ENCODE measurements at regions not wholly inside any gene's neighbourhood (a gene's known extent, or its start where the extent isn't known, plus 50 kb on each side); places are given as distances from the start of the nearest gene placed in this dataset.
"Not testable (repeated sequence)": the region's sequence is repeated elsewhere in the genome, so short reads cannot be mapped to it uniquely, and the experiment has no call there.

DNA sequence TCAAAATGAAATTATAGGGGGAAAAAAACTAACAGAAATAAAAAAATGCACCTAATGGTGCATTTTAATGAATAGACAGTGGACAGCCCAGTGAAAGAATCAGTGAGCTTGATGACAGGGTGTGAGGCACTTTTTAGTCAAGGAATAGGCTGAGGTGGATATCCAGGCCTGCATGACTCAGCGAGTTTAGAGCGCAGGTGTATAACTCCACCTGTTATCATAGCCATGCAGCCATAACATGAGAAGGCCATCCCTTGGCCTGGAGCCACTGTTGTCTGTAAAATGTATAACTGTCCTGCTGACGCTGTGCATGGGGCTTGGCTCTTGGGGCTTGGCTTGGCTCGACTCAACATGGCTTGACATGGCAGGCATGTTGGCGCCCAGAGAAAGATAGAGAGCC lies 331.5 kb upstream of the NOX3 start:
- H3K9me3 Mint-ChIP-seq, result peaks cover 12% of the 10 kb centered on the region

DNA sequence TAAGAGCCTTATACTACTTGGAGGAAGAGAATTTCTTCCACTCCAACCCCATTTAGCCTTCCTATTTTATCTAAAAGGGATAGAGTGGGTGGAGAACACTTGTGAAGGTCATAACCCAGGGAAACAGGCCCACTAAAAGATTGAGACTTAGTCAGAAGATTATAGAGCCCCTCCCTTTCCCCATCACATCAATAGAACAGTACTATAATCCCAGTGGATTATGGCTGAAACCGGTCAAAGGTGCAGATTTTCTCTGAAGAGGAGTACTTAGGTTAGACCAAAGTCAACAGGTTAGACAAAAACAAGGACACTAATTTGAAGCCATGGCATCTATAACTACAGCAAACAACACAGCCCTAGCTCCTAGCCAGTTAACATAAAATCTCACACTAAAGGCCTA lies 330.9 kb upstream of the NOX3 start:
- intact Hi-C loops (cut with micrococcal nuclease), result no loop called here
- H3K27ac Mint-ChIP-seq, result no peak overlapping the region
- no peaks in the 10 kb centered on the region for H3K27me3 Mint-ChIP-seq (ENCODE audit: low read depth)
- H3K4me1 Mint-ChIP-seq (ENCODE audit: low read depth), result no peaks in the 10 kb centered on the region
- no peak for DNase-seq (ENCODE audit: low spot score)
- H3K4me3 Mint-ChIP-seq (ENCODE audit: low read depth), result no peak overlapping the region
- peaks cover 12% of the 10 kb centered on the region for H3K9me3 Mint-ChIP-seq
- no peaks in the 10 kb centered on the region for H3K36me3 Mint-ChIP-seq (ENCODE audit: low read depth)

More for the DNA sequence above, 331.5 kb upstream of the NOX3 start:
- DNase-seq (ENCODE audit: low spot score), result no peak
- intact Hi-C loops (cut with micrococcal nuclease), result no loop called here
- no peaks in the 10 kb centered on the region for H3K27me3 Mint-ChIP-seq (ENCODE audit: low read depth)
- no peaks in the 10 kb centered on the region for H3K4me1 Mint-ChIP-seq (ENCODE audit: low read depth)
- H3K36me3 Mint-ChIP-seq (ENCODE audit: low read depth), result no peaks in the 10 kb centered on the region
- no peak overlapping the region for H3K4me3 Mint-ChIP-seq (ENCODE audit: low read depth)
- H3K27ac Mint-ChIP-seq, result no peak overlapping the region

DNA sequence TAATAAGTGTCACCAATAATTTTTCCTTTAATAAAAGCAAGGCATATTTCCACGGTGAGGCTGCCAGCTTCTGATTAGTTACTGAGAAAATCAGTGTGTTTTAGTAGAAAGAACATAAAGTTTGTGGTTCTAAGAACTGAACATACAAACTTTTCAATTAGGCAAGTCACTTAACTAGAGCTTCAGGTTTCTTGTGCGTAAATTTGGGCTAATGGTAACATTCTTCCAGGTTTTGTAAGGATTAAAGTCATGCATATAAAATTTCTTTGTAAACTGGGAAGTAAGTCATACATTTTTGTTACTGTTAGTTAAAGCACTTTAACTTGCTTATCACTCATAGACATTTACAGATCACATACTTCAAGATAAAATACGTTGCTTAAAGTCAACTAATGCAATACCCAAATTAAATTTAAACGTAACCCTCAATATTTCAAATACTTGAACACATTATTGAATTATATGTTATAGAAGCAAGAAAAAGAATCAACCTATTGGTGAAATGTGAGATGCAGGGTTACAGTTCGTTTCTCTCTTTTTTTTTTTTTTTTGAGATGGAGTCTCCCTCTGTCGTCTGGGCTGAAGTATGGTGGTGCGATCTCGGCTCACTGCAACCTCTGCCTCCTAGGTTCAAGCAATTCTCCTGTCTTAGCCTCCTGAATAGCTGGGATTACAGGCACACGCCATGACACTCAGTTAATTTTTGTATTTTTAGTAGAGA lies 327.3 kb upstream of the NOX3 start:
- Mint-ChIP-seq H3K27ac (no peak overlapping the region), H3K9me3 (no peaks in the 10 kb centered on the region), H3K4me1 (ENCODE audit: low read depth) (no peaks in the 10 kb centered on the region), H3K36me3 (ENCODE audit: low read depth) (no peaks in the 10 kb centered on the region), H3K4me3 (ENCODE audit: low read depth) (no peak overlapping the region), H3K27me3 (ENCODE audit: low read depth) (no peaks in the 10 kb centered on the region)
- no peak for DNase-seq (ENCODE audit: low spot score)
- intact Hi-C loops (cut with micrococcal nuclease), result no loop called here

DNA sequence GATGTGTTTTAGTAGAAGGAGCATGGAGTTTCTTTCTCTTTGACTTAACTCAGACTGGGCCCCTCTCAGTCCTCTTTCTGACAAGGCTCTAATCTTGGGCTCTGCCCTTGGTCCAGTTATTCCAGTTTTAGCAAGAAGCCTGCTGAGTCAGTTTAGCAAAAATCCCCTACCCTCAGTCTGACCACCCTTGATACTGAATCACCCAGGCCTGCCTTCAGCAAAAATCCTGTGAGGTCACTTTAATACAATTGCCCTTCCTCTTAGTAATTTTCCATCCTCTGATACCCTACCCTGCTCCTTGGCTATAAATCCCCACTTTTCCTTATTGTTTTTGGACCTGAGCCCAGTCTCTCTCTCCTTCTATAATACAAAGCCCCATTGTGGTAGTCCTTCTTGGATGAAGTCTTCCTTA lies 326.7 kb upstream of the NOX3 start:
- no peak overlapping the region for H3K27ac Mint-ChIP-seq
- no peaks in the 10 kb centered on the region for H3K27me3 Mint-ChIP-seq (ENCODE audit: low read depth)
- no peaks in the 10 kb centered on the region for H3K36me3 Mint-ChIP-seq (ENCODE audit: low read depth)
- H3K4me1 Mint-ChIP-seq (ENCODE audit: low read depth), result no peaks in the 10 kb centered on the region
- intact Hi-C loops (cut with micrococcal nuclease), result no loop called here
- no peaks in the 10 kb centered on the region for H3K9me3 Mint-ChIP-seq
- no peak overlapping the region for H3K4me3 Mint-ChIP-seq (ENCODE audit: low read depth)
- no peak for DNase-seq (ENCODE audit: low spot score)

DNA sequence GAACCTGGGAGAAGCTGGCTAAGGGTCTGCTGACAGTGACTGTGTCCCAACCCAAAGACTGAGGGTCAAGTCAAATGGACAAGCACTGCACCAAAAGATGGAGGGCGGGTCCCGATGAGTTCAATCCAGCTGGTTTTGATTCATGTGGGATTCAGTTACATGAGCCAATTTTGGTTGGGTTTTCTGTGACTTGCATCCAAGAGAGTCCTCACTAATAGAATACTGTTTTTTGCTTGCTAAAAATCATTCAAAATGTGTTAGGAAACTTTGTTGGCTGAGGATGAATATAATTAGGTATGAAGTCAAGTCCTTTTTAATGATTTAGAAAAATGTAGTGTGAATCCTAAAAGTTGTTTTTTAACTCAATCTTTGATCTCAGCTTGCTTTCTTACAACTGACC lies 323.8 kb upstream of the NOX3 start:
- no peaks in the 10 kb centered on the region for H3K27me3 Mint-ChIP-seq (ENCODE audit: low read depth)
- no peak overlapping the region for H3K4me3 Mint-ChIP-seq (ENCODE audit: low read depth)
- H3K9me3 Mint-ChIP-seq, result no peaks in the 10 kb centered on the region
- no peaks in the 10 kb centered on the region for H3K4me1 Mint-ChIP-seq (ENCODE audit: low read depth)
- intact Hi-C loops (cut with micrococcal nuclease), result no loop called here
- H3K27ac Mint-ChIP-seq, result no peak overlapping the region
- no peaks in the 10 kb centered on the region for H3K36me3 Mint-ChIP-seq (ENCODE audit: low read depth)
- no peak for DNase-seq (ENCODE audit: low spot score)

DNA sequence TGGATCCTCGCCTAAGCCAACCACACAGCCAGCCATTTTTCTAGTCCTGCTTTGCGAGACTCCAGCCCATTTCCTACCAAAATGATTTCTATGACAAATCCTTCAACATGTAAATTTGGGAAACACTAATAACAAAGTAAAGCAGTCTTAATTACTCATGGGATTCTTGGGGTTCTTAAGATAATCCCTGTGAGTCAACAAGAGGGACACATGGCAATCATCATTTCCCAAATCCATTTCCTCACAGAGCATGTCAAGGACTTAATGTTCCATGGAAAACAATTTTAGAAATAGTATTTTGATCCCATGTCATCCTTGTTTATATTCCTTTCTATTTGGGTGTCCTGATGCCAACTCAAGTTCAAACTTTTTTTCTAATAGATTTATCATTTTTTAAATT lies 322.7 kb upstream of the NOX3 start:
- no peaks in the 10 kb centered on the region for H3K9me3 Mint-ChIP-seq
- no peak overlapping the region for H3K27ac Mint-ChIP-seq
- H3K36me3 Mint-ChIP-seq (ENCODE audit: low read depth), result no peaks in the 10 kb centered on the region
- no peak for DNase-seq (ENCODE audit: low spot score)
- no peak overlapping the region for H3K4me3 Mint-ChIP-seq (ENCODE audit: low read depth)
- intact Hi-C loops (cut with micrococcal nuclease), result no loop called here
- no peaks in the 10 kb centered on the region for H3K27me3 Mint-ChIP-seq (ENCODE audit: low read depth)
- no peaks in the 10 kb centered on the region for H3K4me1 Mint-ChIP-seq (ENCODE audit: low read depth)

DNA sequence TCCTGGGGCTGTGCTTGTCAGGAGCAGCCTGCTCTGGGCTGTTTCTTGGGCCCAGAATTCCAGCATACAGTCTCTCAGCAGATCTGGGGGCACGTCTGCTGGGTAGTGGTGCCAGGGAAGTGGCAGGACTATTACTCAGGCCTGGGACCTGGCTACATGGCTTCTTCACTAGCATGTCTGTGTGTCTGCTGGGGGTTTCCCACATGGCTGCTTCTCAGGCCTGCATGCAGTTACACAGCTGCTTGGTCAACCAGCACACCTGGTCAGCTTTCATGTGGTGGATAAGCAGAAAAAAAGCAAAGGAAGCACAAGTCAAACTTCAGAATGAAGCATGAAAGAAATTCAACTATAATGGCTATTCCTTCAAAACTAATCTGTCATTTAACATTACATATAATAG lies 316.2 kb upstream of the NOX3 start:
- no peaks in the 10 kb centered on the region for H3K36me3 Mint-ChIP-seq (ENCODE audit: low read depth)
- H3K27me3 Mint-ChIP-seq (ENCODE audit: low read depth), result no peaks in the 10 kb centered on the region
- no peak overlapping the region for H3K4me3 Mint-ChIP-seq (ENCODE audit: low read depth)
- no peak for DNase-seq (ENCODE audit: low spot score)
- H3K4me1 Mint-ChIP-seq (ENCODE audit: low read depth), result no peaks in the 10 kb centered on the region
- intact Hi-C loops (cut with micrococcal nuclease), result no loop called here
- H3K27ac Mint-ChIP-seq, result no peak overlapping the region
- H3K9me3 Mint-ChIP-seq, result no peaks in the 10 kb centered on the region

DNA sequence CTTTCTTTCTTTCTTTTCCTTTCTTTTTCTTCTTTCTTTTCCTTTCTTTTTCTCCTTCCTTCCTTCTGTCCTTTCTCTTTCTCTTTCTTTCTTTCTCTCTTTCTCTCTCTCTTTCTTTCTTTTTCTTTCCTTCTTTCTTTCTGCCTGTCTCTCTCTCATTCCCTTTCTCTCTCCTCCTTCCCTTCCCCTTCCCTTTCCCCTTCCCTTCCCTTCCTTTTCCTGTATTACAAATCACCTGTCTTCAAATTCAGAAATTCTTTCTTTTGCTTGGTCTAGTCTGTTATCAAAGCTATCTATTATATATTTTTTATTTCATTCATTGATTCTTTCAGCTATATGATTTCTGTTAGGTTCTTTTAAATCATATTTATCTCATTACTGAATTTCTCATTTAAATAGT lies 315.2 kb upstream of the NOX3 start:
- DNase-seq (ENCODE audit: low spot score), result no peak
- intact Hi-C loops (cut with micrococcal nuclease), result no loop called here
- no peaks in the 10 kb centered on the region for H3K36me3 Mint-ChIP-seq (ENCODE audit: low read depth)
- H3K27ac Mint-ChIP-seq, result no peak overlapping the region
- H3K27me3 Mint-ChIP-seq (ENCODE audit: low read depth), result no peaks in the 10 kb centered on the region
- H3K4me3 Mint-ChIP-seq (ENCODE audit: low read depth), result no peak overlapping the region
- H3K9me3 Mint-ChIP-seq, result no peaks in the 10 kb centered on the region
- no peaks in the 10 kb centered on the region for H3K4me1 Mint-ChIP-seq (ENCODE audit: low read depth)

DNA sequence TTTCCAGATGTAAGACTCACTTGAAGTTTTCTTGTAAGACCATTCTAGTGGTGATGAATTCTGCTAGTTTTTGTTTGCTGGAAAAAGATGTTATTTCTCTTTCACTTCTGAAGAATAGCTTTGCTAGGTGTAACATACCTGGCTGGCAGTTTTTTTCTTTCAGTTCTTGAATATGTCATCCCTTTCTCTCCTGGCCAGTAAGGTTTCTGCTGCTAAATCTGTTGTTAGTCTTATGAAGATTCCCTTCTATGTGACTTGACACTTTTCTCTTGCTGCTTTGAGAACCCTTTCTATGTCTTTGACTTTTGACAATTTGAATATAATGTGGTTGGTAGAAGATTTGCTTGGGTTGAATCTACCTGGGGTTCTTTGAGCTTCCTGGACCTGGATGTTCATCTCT lies 314.7 kb upstream of the NOX3 start:
- no peaks in the 10 kb centered on the region for H3K4me1 Mint-ChIP-seq (ENCODE audit: low read depth)
- no peaks in the 10 kb centered on the region for H3K36me3 Mint-ChIP-seq (ENCODE audit: low read depth)
- intact Hi-C loops (cut with micrococcal nuclease), result no loop called here
- no peak overlapping the region for H3K4me3 Mint-ChIP-seq (ENCODE audit: low read depth)
- DNase-seq (ENCODE audit: low spot score), result no peak
- H3K27me3 Mint-ChIP-seq (ENCODE audit: low read depth), result no peaks in the 10 kb centered on the region
- no peak overlapping the region for H3K27ac Mint-ChIP-seq
- H3K9me3 Mint-ChIP-seq, result no peaks in the 10 kb centered on the region

DNA sequence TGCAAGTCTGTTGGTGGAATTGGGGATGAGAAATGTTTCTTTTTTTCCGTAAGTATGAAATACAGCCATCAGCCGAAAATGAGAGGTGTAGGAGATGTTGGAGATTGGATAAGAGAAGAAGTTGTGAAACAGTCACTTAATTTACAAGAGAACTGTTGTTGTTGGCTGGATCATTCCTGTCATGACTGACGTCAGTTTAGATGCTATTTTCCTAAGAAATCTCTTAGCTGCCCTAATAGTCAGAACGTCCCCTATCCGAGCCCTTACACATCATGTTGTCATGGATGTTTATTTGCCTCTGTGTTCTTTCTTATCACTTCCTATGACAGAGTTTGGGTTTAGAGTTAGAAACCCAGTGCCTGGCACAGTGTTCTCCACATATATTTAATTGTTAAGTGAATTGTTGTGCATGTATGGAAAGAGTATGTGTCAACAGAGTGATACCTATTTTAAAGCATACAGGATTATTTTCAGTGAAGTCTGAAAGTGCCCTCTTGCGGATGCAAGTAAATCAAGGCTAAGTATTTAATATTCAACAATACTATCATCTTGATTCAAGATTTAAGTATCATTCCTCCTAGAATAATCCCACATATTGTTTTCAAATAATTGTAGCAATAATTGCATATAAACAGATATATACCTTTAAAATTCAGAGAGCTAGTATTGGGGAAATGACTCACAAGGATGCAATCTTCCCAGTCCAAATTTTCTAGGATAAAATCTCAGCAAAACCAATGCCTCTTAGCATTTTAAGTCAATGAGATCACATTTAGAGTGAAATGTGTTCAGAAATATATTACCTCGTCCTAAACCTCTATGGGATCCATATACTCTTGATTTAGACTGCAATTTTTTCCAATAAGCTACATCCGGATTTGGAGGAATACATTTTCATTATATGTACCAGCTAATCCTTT lies 309.9 kb upstream of the NOX3 start:
- Mint-ChIP-seq H3K9me3 (no peaks in the 10 kb centered on the region), H3K4me1 (ENCODE audit: low read depth) (no peaks in the 10 kb centered on the region), H3K27me3 (ENCODE audit: low read depth) (no peaks in the 10 kb centered on the region), H3K4me3 (ENCODE audit: low read depth) (no peak overlapping the region), H3K36me3 (ENCODE audit: low read depth) (no peaks in the 10 kb centered on the region), H3K27ac (no peak overlapping the region)
- intact Hi-C loops (cut with micrococcal nuclease), result no loop called here
- DNase-seq (ENCODE audit: low spot score), result no peak

DNA sequence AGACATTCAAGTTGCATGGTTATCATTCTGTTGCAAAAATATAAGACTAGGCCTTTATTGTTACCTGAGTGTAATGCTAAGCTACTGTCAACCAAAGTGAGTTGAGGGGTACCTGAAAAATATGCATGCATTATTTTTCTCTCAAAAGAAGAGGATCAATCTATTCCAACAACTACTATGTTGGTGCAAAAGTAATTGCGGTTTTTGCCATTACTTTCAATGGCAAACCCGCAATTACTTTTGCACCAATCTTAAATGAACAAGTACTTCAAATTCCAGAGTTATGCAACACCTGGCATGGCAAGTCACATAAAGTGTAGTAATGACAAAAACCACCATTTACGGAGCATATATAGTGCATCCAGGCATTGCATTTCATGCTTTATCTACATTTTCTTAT lies 307.0 kb upstream of the NOX3 start:
- Mint-ChIP-seq H3K27ac (no peak overlapping the region), H3K4me1 (ENCODE audit: low read depth) (no peaks in the 10 kb centered on the region), H3K4me3 (ENCODE audit: low read depth) (no peak overlapping the region), H3K27me3 (ENCODE audit: low read depth) (no peaks in the 10 kb centered on the region), H3K9me3 (no peaks in the 10 kb centered on the region), H3K36me3 (ENCODE audit: low read depth) (no peaks in the 10 kb centered on the region)
- DNase-seq (ENCODE audit: low spot score), result no peak
- intact Hi-C loops (cut with micrococcal nuclease), result no loop called here

DNA sequence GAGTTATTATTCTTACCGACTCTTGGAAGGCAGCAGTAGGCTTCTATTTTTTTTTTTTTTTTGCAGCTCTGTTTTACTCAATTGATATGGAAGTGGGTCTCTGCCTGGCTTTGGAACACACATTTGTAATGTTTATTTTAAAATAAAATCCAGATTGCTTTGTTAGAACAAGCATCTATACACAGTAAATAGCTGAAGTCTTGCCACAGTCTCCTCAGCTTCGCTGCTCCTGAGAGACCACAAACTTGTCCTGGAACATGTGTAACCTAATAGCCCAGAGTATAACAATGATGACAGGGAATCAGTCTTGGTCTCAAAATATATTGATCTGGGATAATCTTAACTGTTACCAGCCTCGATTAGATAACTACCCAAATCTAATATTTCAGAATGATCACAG lies 299.8 kb upstream of the NOX3 start:
- intact Hi-C loops (cut with micrococcal nuclease), result no loop called here
- no peaks in the 10 kb centered on the region for H3K4me1 Mint-ChIP-seq (ENCODE audit: low read depth)
- no peak for DNase-seq (ENCODE audit: low spot score)
- H3K36me3 Mint-ChIP-seq (ENCODE audit: low read depth), result no peaks in the 10 kb centered on the region
- H3K9me3 Mint-ChIP-seq, result peaks cover 9% of the 10 kb centered on the region
- no peak overlapping the region for H3K4me3 Mint-ChIP-seq (ENCODE audit: low read depth)
- no peaks in the 10 kb centered on the region for H3K27me3 Mint-ChIP-seq (ENCODE audit: low read depth)
- H3K27ac Mint-ChIP-seq, result no peak overlapping the region

DNA sequence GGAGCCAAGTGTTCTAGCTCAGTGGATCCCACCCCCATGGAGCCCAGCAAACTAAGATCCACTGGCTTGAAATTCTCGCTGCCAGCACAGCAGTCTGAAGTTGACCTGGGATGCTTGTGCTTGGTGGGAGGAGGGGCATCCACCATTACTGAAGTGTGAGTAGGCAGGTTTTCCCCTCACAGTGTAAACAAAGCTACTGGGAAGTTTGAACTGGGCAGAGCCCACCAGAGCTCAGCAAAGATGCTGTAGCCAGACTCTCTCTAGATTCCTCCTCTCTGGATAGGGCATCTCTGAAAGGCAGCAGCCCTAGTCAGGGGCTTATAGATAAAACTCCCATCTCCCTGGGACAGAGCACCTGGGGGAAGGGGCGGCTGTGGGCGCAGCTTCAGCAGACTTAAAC lies 293.1 kb upstream of the NOX3 start:
- H3K9me3 Mint-ChIP-seq; H3K27me3 Mint-ChIP-seq (ENCODE audit: low read depth); intact Hi-C loops (cut with micrococcal nuclease): not testable (repeated sequence)

More for the DNA sequence above, 293.1 kb upstream of the NOX3 start:
- DNase-seq (ENCODE audit: low spot score); H3K27ac Mint-ChIP-seq; H3K4me1 Mint-ChIP-seq (ENCODE audit: low read depth); H3K4me3 Mint-ChIP-seq (ENCODE audit: low read depth); H3K36me3 Mint-ChIP-seq (ENCODE audit: low read depth): not testable (repeated sequence)

All from activated T-helper 2 cell treated with anti-CD3 and anti-CD28 coated beads, Interferon-gamma antibody, Interleukin-2, Interleukin-4, amounts not matched to agents 10 μg/mL and 5 μg/mL and 100 μg/mL, durations not matched to agents 14 hours and 24 hours and 36 hours (primary cell).